ENCODE measurements at regions not wholly inside any gene's neighbourhood (a gene's known extent, or its start where the extent isn't known, plus 50 kb on each side); places are given as distances from the start of the nearest gene placed in this dataset.

- no peak for TF ChIP-seq GATA2 (IDR thresholded peaks at IDR 0.05; ENCODE audit: low read depth, low read length)
- no peak for TF ChIP-seq GATA3 (IDR thresholded peaks at IDR 0.05; ENCODE audit: low read depth, low read length)
These were observed 356.7 kb downstream of the BCKDHB start for GRCh38 chr6:80463197-80463596.
